NCI-H1694 (cell line): ENCODE measurements at regions not wholly inside any gene's neighbourhood (a gene's known extent, or its start where the extent isn't known, plus 50 kb on each side); places are given as distances from the start of the nearest gene placed in this dataset.
"Not testable (repeated sequence)": the region's sequence is repeated elsewhere in the genome, so short reads cannot be mapped to it uniquely, and the experiment has no call there.

Experiments used
- DNase-seq: peaks from one replicate; lab custom pipeline; 2025; lab: John Stamatoyannopoulos, UW

DNA sequence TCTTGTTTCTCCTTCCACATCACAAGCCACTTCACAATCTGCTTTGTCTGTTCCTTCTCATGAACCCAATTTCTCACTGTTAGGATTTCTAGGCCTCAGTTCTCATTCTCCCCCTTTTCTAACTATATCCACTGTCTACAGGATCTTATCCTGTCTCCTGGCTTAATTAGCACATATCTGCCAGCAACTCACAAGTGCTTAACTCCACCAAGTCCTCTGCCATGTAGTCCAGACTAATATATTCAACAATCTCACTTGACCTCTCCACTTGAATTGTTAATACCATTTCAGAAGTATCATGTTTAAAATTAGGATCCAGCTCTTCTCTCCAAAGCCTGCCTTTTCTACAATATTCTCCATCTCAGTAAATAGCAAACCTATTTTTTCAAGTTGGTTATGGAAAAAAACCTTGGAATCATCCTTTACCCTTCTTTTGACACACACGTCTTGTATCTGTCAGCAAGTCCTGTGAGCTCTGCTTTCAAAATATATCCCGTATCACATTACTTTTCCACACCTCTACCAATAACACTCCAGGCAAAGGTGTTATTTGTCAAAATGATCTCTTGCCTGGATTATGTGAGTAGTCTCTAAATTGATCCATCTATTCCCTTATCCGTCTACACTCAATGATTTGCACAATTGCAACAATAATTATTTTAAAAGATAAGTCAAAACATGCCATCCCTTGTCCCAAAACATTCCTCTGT, 127.2 kb upstream of the SLIT2 start:
- no peak for DNase-seq

DNA sequence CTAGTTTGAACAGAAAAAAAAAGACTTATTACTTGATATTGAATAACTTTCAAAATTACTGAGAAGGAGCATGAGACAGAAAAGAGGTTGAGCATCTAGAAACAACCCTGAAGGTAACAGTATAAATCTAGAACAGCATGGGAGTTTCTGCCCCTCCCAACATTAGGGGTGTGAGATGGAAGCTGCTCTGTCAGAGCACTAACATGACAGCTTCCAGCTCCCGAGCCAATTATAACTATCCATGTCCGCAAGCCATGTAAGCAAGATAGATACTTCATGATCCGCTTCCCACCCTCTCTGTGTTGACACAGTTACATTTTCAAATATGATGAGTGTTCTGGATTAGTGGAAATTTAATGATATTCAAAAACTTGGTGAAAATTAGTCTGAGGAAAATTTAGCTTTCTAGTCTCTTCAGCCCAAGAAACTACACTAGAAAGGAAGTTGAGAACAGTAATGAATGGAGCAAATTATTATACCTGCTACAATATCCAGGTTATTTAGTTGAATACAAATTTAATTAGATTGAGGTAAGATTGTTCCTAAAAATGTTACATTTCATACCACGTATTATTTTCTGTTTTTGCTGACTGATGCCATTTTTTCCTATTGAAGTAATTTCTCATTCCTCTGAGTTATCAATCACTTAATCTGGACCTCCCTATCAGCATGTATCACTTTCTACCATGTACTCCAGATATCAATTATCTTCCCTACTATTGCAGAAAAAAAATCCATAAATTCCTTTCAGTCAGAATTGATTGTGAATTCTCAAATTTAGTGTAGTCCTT, 129.3 kb upstream of the SLIT2 start:
- DNase-seq, result no peak

DNA sequence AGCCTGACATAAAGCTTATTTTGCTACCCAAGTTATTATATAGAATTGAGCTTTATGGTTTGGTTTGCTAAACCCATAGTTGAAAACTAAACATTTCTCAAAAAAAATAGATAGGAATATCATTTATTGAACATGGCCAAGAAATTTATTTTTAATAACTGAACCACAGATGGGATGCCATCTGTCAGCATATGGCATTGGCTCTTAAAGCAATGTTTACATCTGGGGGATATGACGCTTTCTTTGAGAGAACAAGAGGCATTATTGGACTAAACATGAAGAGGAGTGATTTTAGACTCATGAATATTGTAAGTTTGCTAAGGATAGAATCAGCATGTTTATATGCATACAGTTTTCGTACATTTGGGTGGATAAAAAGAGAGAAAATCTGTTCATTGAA, 132.6 kb upstream of the SLIT2 start:
- peak; percentile 32 for DNase-seq

DNA sequence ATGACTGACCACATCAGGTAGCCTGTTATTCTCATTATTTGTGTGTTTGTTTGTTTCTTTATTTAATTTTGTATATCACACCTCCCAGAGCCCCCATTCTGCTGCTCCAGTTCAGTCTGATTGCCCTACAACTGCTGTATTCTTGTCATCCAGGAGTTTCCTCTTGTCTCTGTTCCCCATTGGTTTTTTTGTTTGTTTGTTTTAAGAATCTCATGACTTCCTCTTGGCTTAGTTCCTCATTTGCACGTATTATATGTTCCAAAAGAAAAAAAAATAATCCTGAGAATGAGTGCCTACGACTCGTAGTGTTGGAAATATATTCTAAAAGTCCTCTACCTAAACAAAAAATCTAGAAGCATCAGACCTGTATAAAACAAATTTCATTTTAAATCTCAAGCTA, 142.3 kb upstream of the SLIT2 start:
- DNase-seq, result no peak

DNA sequence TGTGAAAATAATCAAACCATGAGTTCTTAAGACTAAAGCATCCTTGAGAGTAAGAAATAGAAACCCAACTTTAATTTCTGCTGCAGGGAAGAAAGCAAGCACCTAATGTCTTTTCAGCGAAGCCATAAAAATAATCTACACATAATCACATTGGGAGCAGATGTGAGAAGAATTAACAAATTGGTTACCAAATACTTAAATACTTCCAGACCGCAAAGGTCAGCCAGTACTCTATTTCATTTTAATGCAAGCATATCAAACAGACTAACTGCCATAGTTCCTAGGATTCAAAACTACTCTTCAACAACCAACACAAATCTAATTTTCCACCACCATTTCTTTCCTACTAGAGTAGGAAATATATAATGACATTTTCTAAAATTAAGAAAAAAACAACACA, 144.8 kb upstream of the SLIT2 start:
- DNase-seq, result no peak

GRCh38 chr4:20101831-20102230, 149.9 kb upstream of the SLIT2 start:
- no peak for DNase-seq

GRCh38 chr4:20096911-20097310, 154.8 kb upstream of the SLIT2 start:
- no peak for DNase-seq

DNA sequence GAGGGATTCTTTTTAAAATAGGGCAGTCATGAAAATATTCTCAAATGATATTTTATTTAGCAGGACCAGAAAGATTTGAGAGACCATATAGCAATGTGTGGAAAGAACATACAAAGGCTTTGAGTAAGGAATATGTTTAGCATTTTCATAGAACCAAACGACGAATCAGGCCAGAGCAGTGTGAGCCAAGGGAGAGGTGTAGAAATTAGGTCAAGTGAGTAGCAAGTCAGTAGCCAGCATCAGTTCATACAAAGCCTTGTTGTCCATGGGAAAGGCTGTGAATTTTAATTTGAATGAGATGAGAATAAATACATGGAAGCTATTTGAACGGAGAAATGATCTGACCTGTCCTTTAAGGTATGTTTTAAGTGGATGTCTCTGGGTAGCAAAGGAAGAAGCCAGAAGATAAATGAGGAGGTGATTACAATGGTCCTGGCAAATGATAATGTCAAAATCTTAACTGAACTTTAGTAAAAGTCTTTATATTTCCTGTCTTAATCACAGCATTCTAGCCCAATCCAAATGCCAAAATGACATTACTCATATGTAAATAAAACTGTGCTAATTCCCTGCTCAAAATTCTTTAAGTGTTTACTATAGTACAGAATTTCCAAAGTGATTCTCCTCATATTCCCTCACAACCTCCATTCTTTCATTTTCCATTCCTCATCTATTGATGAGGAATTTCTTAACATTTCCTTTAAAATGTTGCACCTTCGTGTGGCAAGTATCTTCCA, 155.7 kb upstream of the SLIT2 start:
- DNase-seq, result no peak

DNA sequence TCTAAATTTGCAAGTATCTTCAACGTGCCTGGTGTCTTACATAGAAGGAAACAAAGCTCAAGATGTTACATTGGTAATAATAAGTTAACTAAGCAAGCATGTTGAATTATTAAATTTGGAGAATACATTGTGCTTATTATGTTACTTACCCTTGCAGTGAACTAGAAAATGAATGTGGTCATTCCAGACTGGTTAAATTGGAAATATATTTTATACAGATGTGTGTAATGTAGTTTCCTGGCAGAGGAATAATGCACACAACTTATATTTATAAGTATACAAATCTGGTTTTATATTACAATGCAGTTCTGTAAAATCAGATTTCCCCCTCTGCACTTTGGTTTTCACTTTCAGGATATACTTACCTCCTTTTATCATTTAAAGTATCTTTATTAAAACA, 159.9 kb upstream of the SLIT2 start:
- DNase-seq, result no peak

- DNase-seq, result no peak
These were observed 164.2 kb upstream of the SLIT2 start for GRCh38 chr4:20087522-20087911.

GRCh38 chr4:20086799-20087521, 164.7 kb upstream of the SLIT2 start:
- no peak for DNase-seq

DNA sequence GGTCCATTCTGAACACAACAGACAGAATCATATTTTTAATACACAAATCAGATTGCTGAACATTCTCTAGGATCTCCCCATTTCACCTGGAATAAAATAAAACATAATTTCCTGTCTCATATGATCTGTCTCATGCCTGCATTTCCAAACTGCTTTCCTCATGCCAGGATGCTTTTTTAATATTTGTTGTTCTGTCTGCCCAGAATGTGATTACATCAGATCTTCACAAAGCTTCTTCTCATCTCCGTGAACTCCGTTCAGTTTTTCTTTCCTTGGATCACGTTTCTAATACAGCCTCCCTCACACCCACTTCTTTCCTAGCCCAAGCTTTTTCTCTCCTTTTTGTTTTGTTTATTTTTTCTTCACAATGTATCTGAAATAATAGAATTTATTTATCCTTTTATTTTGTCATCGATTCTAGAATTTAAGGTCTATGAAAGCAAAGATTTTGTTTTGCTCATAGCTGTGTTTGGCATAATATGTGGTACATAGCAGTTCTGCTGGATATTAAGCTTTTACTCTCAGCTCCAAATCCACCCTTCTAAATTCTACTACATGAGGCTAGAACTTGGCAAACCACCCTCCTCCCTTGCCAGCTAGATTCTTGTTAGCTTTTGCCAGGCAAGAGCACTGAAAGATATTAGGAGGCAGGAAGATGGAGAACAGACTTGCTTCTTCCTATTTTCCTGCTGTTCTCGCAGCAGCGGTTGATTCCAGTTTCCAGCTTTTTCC, 165.5 kb upstream of the SLIT2 start:
- DNase-seq, result no peak

- DNase-seq, result no peak
These were observed 166.1 kb upstream of the SLIT2 start for GRCh38 chr4:20085653-20086052.

- DNase-seq, result no peak
These were observed 166.5 kb upstream of the SLIT2 start for GRCh38 chr4:20085156-20085555.

DNA sequence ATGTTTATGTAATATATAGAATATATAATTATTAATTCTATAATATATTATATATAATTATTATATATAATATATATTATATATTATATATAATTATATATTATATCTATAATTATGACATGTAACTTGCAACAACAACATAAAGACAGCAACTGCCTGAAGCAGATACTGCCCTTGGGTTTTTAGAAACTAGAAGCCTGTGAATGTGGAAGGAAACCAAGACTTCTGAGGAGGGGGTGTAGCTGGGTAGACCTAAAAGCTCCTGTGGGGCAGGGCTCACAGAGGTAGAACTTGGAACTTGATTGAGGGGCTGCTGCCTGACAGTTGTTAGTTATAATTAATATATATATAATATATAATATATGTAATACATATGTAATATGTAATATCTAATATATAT, 167.2 kb upstream of the SLIT2 start:
- no peak for DNase-seq

DNA sequence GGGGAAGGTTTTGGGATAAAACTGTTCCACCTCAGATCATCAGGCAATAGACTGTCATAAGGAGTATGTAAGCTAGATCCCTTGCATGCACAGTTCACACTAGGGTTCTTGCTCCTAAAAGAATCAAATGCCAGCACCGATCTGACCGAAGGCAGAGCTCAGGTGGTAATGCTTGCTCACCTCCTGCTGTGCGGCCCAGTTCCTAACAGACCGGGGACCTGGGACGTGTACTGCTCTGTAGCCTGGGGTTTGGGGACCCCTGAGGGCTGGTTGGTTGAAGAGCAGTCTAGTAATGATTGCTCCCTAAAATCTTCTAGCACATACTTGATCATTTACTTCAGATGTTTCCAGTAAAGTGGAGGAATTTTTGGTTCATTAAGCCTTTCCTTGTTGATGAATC, 173.1 kb upstream of the SLIT2 start:
- no peak for DNase-seq

- DNase-seq, result no peak
These were observed 176.3 kb upstream of the SLIT2 start for GRCh38 chr4:20075248-20075871.

DNA sequence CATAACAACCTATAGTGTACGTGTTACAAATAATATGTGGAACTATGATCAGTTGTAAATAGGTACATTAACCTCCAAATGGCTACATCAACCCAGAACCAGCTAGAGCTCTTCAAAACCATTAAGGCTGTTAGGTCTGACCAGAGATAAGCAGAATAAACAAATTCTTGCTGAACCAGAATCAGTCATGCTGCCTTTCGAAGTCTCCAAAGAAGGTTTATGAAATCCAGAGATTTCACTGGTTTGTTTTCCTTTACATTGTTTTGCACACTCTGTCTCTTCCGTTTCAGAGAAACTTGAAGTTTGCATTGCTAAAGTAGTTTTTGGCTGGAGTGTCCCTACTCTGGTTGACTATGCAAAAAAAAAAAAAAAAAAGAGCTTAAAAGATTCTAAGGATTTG, 177.3 kb upstream of the SLIT2 start:
- no peak for DNase-seq

DNA sequence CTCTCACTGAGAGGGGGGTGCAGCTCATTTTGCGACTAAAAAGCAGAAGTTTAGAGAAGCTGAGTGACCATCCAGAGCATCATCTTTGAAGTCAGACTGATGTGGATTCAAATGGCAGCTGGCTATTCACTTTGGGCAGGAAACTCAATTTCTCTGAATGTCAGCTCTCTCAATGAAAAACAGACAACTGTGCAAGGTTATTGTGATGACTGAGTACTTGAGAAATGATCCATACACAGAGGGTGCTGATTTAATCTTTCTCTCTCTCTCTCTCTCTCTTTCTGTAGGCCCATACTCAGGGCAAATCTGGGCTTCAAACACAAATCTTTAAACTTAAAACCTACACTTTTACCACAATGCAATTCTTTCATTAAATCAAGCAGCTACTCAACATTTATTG, 185.8 kb upstream of the SLIT2 start:
- no peak for DNase-seq

GRCh38 chr4:20062857-20063256, 188.8 kb upstream of the SLIT2 start:
- not testable (repeated sequence) for DNase-seq

DNA sequence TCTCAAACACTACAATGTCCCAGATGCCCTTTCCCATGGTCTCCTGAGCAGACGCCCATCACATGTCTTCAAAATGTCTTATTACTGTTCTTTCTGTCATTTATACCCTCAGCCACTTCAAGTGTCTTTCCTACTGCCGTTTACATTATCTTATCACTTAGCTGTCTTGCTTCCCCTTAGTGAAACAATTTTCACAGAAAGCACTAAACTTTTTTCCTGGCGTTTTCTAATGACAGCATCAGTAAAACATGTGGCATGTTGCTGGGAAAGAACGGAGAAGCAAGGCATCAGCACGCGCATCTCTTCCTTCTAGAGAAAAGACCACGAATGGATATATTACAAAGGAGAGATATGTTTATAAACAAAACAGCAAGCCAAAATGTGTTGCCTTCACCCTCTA, 189.7 kb upstream of the SLIT2 start:
- no peak for DNase-seq
